H1 (cell line): ENCODE measurements at regions not wholly inside any gene's neighbourhood (a gene's known extent, or its start where the extent isn't known, plus 50 kb on each side); places are given as distances from the start of the nearest gene placed in this dataset.

Experiments used
- CTCF ChIA-PET: fragments of 300-600 bp; sonication (Branson Sonifier 250); formaldehyde crosslinking; loops from one replicate; lab custom pipeline; 2021; ENCODE audit not compliant: partially characterized antibody; lab: Charles Lee
- POLR2A ChIA-PET: fragments of 300-600 bp; sonication (Branson Sonifier 250); formaldehyde crosslinking; loops from one replicate; lab custom pipeline; 2021; ENCODE audit warnings: inconsistent platforms; ENCODE audit not compliant: partially characterized antibody; lab: Charles Lee
- DNase-seq, 2 experiments: peaks; one replicate each; pipeline versions ENCODE4 v3.0.0 to v3.0.0-alpha.2; 2010 to 2022; ENCODE audit warnings: low spot score in 2 of 2, low read depth in 1 of 2, mixed read lengths in 1 of 2
- FAIRE-seq: peaks from 2 replicates; lab custom pipeline; 2011; peaks lifted over from hg19 to GRCh38; lab: Jason Lieb, UNC
- H2AFZ ChIP-seq: 2 replicates; pipeline ENCODE4 v1.8.1; 2012; ENCODE audit warnings: low read length, inconsistent platforms
- H2AK5ac ChIP-seq: 2 replicates; pipeline ENCODE4 v1.6.1; 2013; ENCODE audit warnings: low read depth, low read length
- H2BK120ac ChIP-seq: replicated peaks from 2 replicates; pipeline ENCODE3; 2013; ENCODE audit warnings: low read depth, low read length, inconsistent platforms
- H2BK12ac ChIP-seq: 2 replicates; pipeline ENCODE4 v1.6.1; 2013; ENCODE audit warnings: low read depth, low read length
- H2BK15ac ChIP-seq: 2 replicates; pipeline ENCODE4 v1.6.1; 2013; ENCODE audit warnings: low read length
- H2BK20ac ChIP-seq: 2 replicates; pipeline ENCODE4 v1.6.1; 2013; ENCODE audit warnings: low read length
- H2BK5ac ChIP-seq: 2 replicates; pipeline ENCODE4 v1.6.1; 2013; ENCODE audit warnings: low read depth, low read length
- H3K14ac ChIP-seq: 2 replicates; pipeline ENCODE4 v1.6.1; 2013; ENCODE audit warnings: inconsistent platforms; ENCODE audit not compliant: insufficient read length
- H3K18ac ChIP-seq: 2 replicates; pipeline ENCODE4 v1.6.1; 2013; ENCODE audit warnings: low read length; ENCODE audit errors: extremely low read depth
- H3K23ac ChIP-seq: 2 replicates; pipeline ENCODE4 v1.6.1; 2013; ENCODE audit warnings: inconsistent platforms; ENCODE audit not compliant: insufficient read length
- H3K23me2 ChIP-seq: 2 replicates; pipeline ENCODE4 v1.6.1; 2013; ENCODE audit warnings: low read depth, low read length
- H3K27ac ChIP-seq: 2 replicates; pipeline ENCODE4 v1.6.1; 2011; ENCODE audit warnings: low read depth, low read length, inconsistent platforms
- H3K27me3 ChIP-seq, 4 experiments: replicated peaks in 1 of 4; 1 replicate in 1 of 4; 2 replicates in 3 of 4; pipeline versions ENCODE4 v1.6.1 to v1.8.1; 2011 to 2013; ENCODE audit warnings: low read length in 3 of 4, mild to moderate bottlenecking in 3 of 4, inconsistent platforms in 2 of 4, mixed read lengths in 2 of 4, moderate library complexity in 1 of 4; ENCODE audit not compliant: control insufficient read depth in 3 of 4, insufficient read depth in 3 of 4; ENCODE audit errors: extremely low read depth in 1 of 4
- H3K36me3 ChIP-seq, 4 experiments: 2 replicates each; pipeline versions ENCODE4 v1.6.1 to v1.8.1; 2011 to 2013; ENCODE audit warnings: mild to moderate bottlenecking in 4 of 4, low read length in 3 of 4, moderate library complexity in 2 of 4, control low read depth in 1 of 4, inconsistent platforms in 1 of 4; ENCODE audit not compliant: insufficient read depth in 4 of 4, control insufficient read depth in 2 of 4
- H3K4ac ChIP-seq: replicated peaks from 2 replicates; pipeline ENCODE3; 2013; ENCODE audit warnings: low read length, low read depth, mixed read lengths, inconsistent platforms; ENCODE audit not compliant: insufficient read length
- H3K4me1 ChIP-seq, 4 experiments: replicated peaks in 1 of 4; 1 replicate in 1 of 4; 2 replicates in 3 of 4; pipeline versions ENCODE4 v1.6.1 to v1.8.1; 2011 to 2013; ENCODE audit warnings: low read length in 3 of 4, inconsistent platforms in 2 of 4, mixed read lengths in 1 of 4; ENCODE audit not compliant: insufficient read depth in 4 of 4, control insufficient read depth in 3 of 4
- H3K4me2 ChIP-seq, 2 experiments: 2 replicates each; pipeline versions ENCODE4 v1.6.1 to v1.8.1; 2011 to 2013; ENCODE audit warnings: low read depth in 2 of 2, low read length in 2 of 2, control low read depth in 1 of 2, inconsistent platforms in 1 of 2, mild to moderate bottlenecking in 1 of 2; ENCODE audit not compliant: insufficient read depth in 1 of 2
- H3K4me3 ChIP-seq, 4 experiments: fragments of 200-600, 300-600 bp in 1 of 4; sonication (generic), shearing (Covaris generic), sonication (Bioruptor Twin) in 1 of 4; 2 replicates each; pipeline versions ENCODE4 v1.5.1 to v1.8.1; 2011 to 2016; ENCODE audit warnings: low read length in 4 of 4, low read depth in 3 of 4, control low read depth in 2 of 4, inconsistent platforms in 2 of 4, mild to moderate bottlenecking in 2 of 4, mixed read lengths in 1 of 4, moderate library complexity in 1 of 4; ENCODE audit not compliant: insufficient read depth in 2 of 4; ENCODE audit errors: extremely low read depth in 1 of 4
- H3K56ac ChIP-seq: replicated peaks from 2 replicates; pipeline ENCODE3; 2013; ENCODE audit warnings: low read depth, mild to moderate bottlenecking, mixed read lengths, low read length, inconsistent platforms; ENCODE audit not compliant: insufficient read length
- H3K79me1 ChIP-seq: 2 replicates; pipeline ENCODE4 v1.6.1; 2013; ENCODE audit warnings: low read depth, low read length, control low read depth
- H3K79me2 ChIP-seq, 2 experiments: 2 replicates each; pipeline versions ENCODE4 v1.6.1 to v1.8.1; 2012 to 2013; ENCODE audit warnings: low read length in 2 of 2, mild to moderate bottlenecking in 2 of 2, inconsistent platforms in 1 of 2; ENCODE audit not compliant: insufficient read depth in 2 of 2, control insufficient read depth in 1 of 2
- H3K9ac ChIP-seq, 4 experiments: replicated peaks in 1 of 4; 1 replicate in 1 of 4; 2 replicates in 3 of 4; pipeline versions ENCODE4 v1.6.1 to v1.8.1; 2011 to 2013; ENCODE audit warnings: low read depth in 3 of 4, low read length in 3 of 4, control low read depth in 2 of 4, mild to moderate bottlenecking in 2 of 4, moderate library complexity in 2 of 4, inconsistent platforms in 1 of 4; ENCODE audit errors: extremely low read depth in 1 of 4
- H3K9me3 ChIP-seq, 2 experiments: 2 replicates each; pipeline versions ENCODE4 v1.6.1 to v1.8.1; 2012 to 2013; ENCODE audit warnings: mild to moderate bottlenecking in 2 of 2, moderate library complexity in 2 of 2, control low read depth in 1 of 2, inconsistent platforms in 1 of 2, low read depth in 1 of 2, low read length in 1 of 2, mixed read lengths in 1 of 2; ENCODE audit not compliant: insufficient read depth in 2 of 2
- H4K20me1 ChIP-seq, 2 experiments: replicated peaks in 1 of 2; 2 replicates each; pipeline versions ENCODE3 to v1.8.1; 2011 to 2013; ENCODE audit warnings: inconsistent platforms in 2 of 2, low read length in 2 of 2, mild to moderate bottlenecking in 1 of 2; ENCODE audit not compliant: insufficient read depth in 2 of 2, control insufficient read depth in 1 of 2
- H4K5ac ChIP-seq: 2 replicates; pipeline ENCODE4 v1.6.1; 2013; ENCODE audit warnings: low read length, low read depth, mixed read lengths, inconsistent platforms; ENCODE audit not compliant: insufficient read length
- H4K8ac ChIP-seq: 2 replicates; pipeline ENCODE4 v1.8.0; 2013; ENCODE audit warnings: mild to moderate bottlenecking, moderate library complexity, low read length, inconsistent platforms; ENCODE audit not compliant: insufficient read depth; ENCODE audit errors: extremely low read depth
- H4K91ac ChIP-seq: replicated peaks from 2 replicates; pipeline ENCODE3; 2013; ENCODE audit warnings: low read length, mixed read lengths, inconsistent platforms; ENCODE audit not compliant: insufficient read length
- BRCA1 ChIP-seq: IDR thresholded peaks from 2 replicates; pipeline ENCODE4 v1.6.1; 2012; ENCODE audit warnings: low read depth, low read length, improper control_type of control experiment
- CBX5 ChIP-seq: fragments of 300-800, 300-1000 bp; sonication (generic); IDR thresholded peaks from 2 replicates; pipeline ENCODE4 v1.7.1; 2016; ENCODE audit warnings: antibody characterized with exemption, low read length, low read depth
- CTBP2 ChIP-seq: IDR thresholded peaks from 2 replicates; pipeline ENCODE4 v1.7.0; 2011; ENCODE audit warnings: borderline replicate concordance, mild to moderate bottlenecking, moderate library complexity, mixed read lengths, low read length; ENCODE audit not compliant: insufficient read depth, insufficient read length
- EP300 ChIP-seq, 2 experiments: IDR thresholded peaks; 1 replicate in 1 of 2; 2 replicates in 1 of 2; pipeline ENCODE4 v1.6.1; 2011 to 2012; ENCODE audit warnings: low read depth in 2 of 2, low read length in 2 of 2, mild to moderate bottlenecking in 2 of 2, borderline replicate concordance in 1 of 2, inconsistent platforms in 1 of 2, moderate library complexity in 1 of 2
- RNF2 ChIP-seq: fragments of 200-900, 300-1000 bp; sonication (generic); IDR thresholded peaks from 2 replicates; pipeline ENCODE4 v1.7.1; 2016; ENCODE audit warnings: borderline replicate concordance, low read depth, mild to moderate bottlenecking, antibody characterized with exemption, low read length; ENCODE audit not compliant: poor library complexity, severe bottlenecking; ENCODE audit errors: missing control alignments
- WGBS, 2 experiments: shearing (Covaris generic) in 1 of 2; methylation state at CpG; one replicate each; pipeline versions ENCODE4 v1.1.6 to v1.1.7; 2013 to 2015; ENCODE audit warnings: low lambda C conversion rate in 2 of 2, mixed read lengths in 2 of 2, inconsistent platforms in 1 of 2, low coverage in 1 of 2, missing lambda C conversion rate in 1 of 2; ENCODE audit not compliant: insufficient replicate concordance in 2 of 2, insufficient coverage in 1 of 2, insufficient read length in 1 of 2; ENCODE audit errors: extremely low coverage in 1 of 2, missing lambda C conversion rate in 1 of 2; 5-methylcytosine and 5-hydroxymethylcytosine counted together

DNA sequence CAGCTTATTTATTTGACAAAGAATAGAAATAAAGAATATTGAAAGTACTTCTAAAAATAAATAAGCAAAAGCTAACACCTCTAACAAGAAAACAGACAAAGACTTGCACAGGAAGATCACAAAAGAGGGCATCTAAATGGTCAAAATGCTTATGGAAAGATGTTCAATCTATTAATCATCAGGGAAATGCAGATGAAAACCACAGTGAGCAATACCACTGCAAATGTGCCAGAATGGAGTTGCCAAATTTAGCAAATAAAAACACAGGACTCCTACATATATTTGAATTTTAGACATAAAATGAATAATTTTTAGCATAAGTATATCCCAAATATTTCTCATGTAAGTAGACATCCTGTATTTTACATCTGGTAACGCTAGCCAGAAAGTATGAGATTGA lies 56.1 kb upstream of the HPGD start:
- WGBS, 2 experiments = 89% methylated on average over 1 of the region's 1 CpG; no CpG with 5 or more reads in 1 of the 2 experiments
- POLR2A ChIA-PET = no interaction called here

More for the DNA sequence above, 56.1 kb upstream of the HPGD start:
- Histone ChIP-seq H3K79me2 (no peaks in the 10 kb centered on the region), H3K27ac (no peak overlapping the region), H4K91ac (no peak overlapping the region), H3K23me2 (no peaks in the 10 kb centered on the region), H3K9ac (no peak overlapping the region), H2BK20ac (no peak overlapping the region), H4K20me1 (no peaks in the 10 kb centered on the region), H4K5ac (no peak overlapping the region), H3K36me3 (no peaks in the 10 kb centered on the region), H2AFZ (no peak overlapping the region), H3K4ac (no peak overlapping the region)
- CTCF ChIA-PET = no interaction called here
- TF ChIP-seq CBX5 (no peak), CTBP2 (no peak), BRCA1 (no peak), RNF2 (no peak), EP300 (IDR thresholded peaks at IDR 0.05; ENCODE audit: borderline replicate concordance in 1 of 2, low read depth in 2 of 2, low read length in 2 of 2) (no peak)
- TF ChIP-seq, all 59 proteins: peak for 0
- DNase-seq (no peak), FAIRE-seq (no peak)
- no peak overlapping the region for H4K8ac ChIP-seq
- no peak overlapping the region for H2BK5ac ChIP-seq
- no peak overlapping the region for H2BK12ac ChIP-seq
- H3K4me3 ChIP-seq = no peak overlapping the region
- H3K4me1 ChIP-seq = no peaks in the 10 kb centered on the region
- H3K79me1 ChIP-seq = no peaks in the 10 kb centered on the region
- H3K23ac ChIP-seq = no peak overlapping the region
- no peaks in the 10 kb centered on the region for H3K9me3 ChIP-seq
- H2AK5ac ChIP-seq = no peak overlapping the region
- H3K4me2 ChIP-seq = no peak overlapping the region
- no peak overlapping the region for H2BK120ac ChIP-seq
- no peak overlapping the region for H3K14ac ChIP-seq
- H2BK15ac ChIP-seq = no peak overlapping the region
- H3K56ac ChIP-seq = no peak overlapping the region
- H3K18ac ChIP-seq = no peak overlapping the region
- no peaks in the 10 kb centered on the region for H3K27me3 ChIP-seq
